Mammary epithelial cell (primary cell): ENCODE measurements at regions not wholly inside any gene's neighbourhood (a gene's known extent, or its start where the extent isn't known, plus 50 kb on each side); places are given as distances from the start of the nearest gene placed in this dataset.

ENCODE experiments used
- CTCF ChIP-seq, 2 donors: IDR thresholded peaks in 1 of 2; conservative IDR thresholded peaks in 1 of 2; 2 replicates each; pipeline ENCODE4 v1.5.1; 2011 to 2012; ENCODE audit warnings: inconsistent platforms in 2 of 2, low read length in 2 of 2, mild to moderate bottlenecking in 2 of 2, control low read depth in 1 of 2, low read depth in 1 of 2; ENCODE audit not compliant: insufficient read depth in 1 of 2; ENCODE audit errors: extremely low read depth in 1 of 2
- EZH2 ChIP-seq: IDR thresholded peaks from 2 replicates; pipeline ENCODE4 v1.6.1; 2012; ENCODE audit warnings: low read length, inconsistent platforms, borderline replicate concordance

DNA sequence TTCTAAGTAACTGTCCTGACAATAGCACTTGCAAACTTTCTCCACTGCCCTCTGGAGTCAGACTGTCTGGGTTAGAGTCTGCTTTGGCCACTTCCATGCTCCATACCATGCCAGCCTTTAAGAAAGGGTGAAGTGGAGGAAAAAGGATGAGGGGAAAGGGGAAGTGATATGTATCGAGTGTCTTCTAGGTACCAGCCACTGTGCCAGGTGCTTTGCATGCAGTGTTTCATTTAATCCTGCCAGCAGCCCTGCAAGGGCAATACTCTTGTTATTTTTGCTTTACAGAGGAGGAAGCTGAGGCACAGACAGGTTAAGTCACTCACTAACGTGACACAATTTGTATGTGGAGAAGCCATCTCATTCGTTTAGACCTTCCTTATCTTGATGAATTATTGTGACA, 55.6 kb downstream of the RTL9 start:
- no peak for TF ChIP-seq CTCF (conservative IDR thresholded peaks at IDR 0.05 in 1 of 2, IDR thresholded peaks at IDR 0.05 in 1 of 2; ENCODE audit: extremely low read depth in 1 of 2, insufficient read depth in 1 of 2, low read depth in 1 of 2, low read length in 2 of 2)
- TF ChIP-seq EZH2 = no peak
